ENCODE measurements at regions not wholly inside any gene's neighbourhood (a gene's known extent, or its start where the extent isn't known, plus 50 kb on each side); places are given as distances from the start of the nearest gene placed in this dataset. TPM values are rescaled to one million over a fixed set of nuclear protein-coding genes. Genes with fewer than 3 reads are reported as not detected.

DNA sequence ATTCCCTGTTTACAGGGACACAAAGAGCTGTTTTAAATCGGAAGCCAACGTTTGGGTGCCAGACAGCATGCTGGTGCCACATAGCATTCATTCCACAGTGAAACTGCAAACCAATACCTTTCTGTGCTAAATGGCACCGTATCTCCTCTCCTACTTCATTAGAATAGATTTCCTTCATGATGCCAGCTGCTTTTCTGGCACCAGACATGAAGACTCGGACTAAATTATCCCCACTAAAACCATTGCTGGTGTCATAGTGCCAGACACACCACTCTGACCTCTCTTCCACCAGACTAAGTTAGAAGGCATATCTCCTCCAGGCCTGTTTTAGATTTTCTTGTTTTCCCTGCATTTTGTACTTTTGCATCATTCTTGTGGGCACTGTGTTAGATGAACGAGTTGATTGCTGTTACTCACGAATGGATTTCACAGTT is 155.1 kb downstream of the ETV1 start:
- peaks cover 5% of the 10 kb centered on the region for H3K4me1 ChIP-seq (ENCODE audit: control insufficient read depth, low read depth, low read length)
- H3K56ac ChIP-seq (ENCODE audit: low read length) = peak overlapping the region; percentile 52
- no peaks in the 10 kb centered on the region for H3K36me3 ChIP-seq (ENCODE audit: control insufficient read depth, insufficient read depth, low read length)
- peak overlapping the region; percentile 69 for H2BK5ac ChIP-seq (ENCODE audit: low read length)
- no peak overlapping the region for H3K9ac ChIP-seq (ENCODE audit: low read length)
- no peak overlapping the region for H3K4me3 ChIP-seq (ENCODE audit: low read length)
- H3K23ac ChIP-seq (ENCODE audit: low read length) = no peak overlapping the region
- no CpG with 5 or more reads among the region's 6 CpGs for WGBS (ENCODE audit: extremely low coverage, insufficient coverage, low lambda C conversion rate)
- no peak overlapping the region for H3K4me2 ChIP-seq (ENCODE audit: low read length)
- H2BK15ac ChIP-seq (replicated peaks; ENCODE audit: low read depth) = no peak overlapping the region
- no peak overlapping the region for H2AK5ac ChIP-seq (ENCODE audit: low read length)
- no peak overlapping the region for H2BK120ac ChIP-seq (ENCODE audit: low read depth, low read length)
- DNase-seq = peak; percentile 92
- no peak overlapping the region for H4K8ac ChIP-seq (ENCODE audit: low read depth, low read length)
- no peak overlapping the region for H3K18ac ChIP-seq (ENCODE audit: low read length)
- H3K27ac ChIP-seq (ENCODE audit: low read depth, low read length) = peak overlapping the region; percentile 59
- H4K5ac ChIP-seq (ENCODE audit: low read length) = no peak overlapping the region
- H3K4ac ChIP-seq (ENCODE audit: low read depth, low read length) = no peak overlapping the region
- H3K79me1 ChIP-seq (ENCODE audit: low read length) = no peaks in the 10 kb centered on the region
- H3K79me2 ChIP-seq (ENCODE audit: control insufficient read depth, insufficient read depth, low read length) = no peaks in the 10 kb centered on the region
- H3K27me3 ChIP-seq (ENCODE audit: insufficient read depth, low read length, poor library complexity) = no peaks in the 10 kb centered on the region

DNA sequence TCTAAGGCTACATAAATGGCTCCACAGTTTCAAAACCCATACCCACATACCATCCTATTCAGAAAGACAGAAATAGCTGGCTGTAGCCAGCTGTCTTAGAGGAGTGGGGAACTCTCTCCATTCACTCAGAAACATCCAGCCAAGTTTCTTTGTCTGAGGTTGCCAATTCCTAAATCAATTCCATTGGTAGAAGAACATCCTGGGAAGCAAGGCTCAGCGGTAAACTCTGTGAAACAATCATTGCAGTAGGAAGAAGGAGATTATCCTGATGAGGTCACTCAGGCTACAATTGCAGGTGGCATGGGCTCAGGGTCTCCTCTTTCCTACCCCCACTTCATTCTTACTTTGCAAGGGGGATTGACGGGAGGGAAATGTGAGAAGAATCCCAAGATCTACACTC is 154.0 kb downstream of the ETV1 start:
- no peak overlapping the region for H4K8ac ChIP-seq (ENCODE audit: low read depth, low read length)
- no peak overlapping the region for H3K4me2 ChIP-seq (ENCODE audit: low read length)
- no peak overlapping the region for H3K23ac ChIP-seq (ENCODE audit: low read length)
- H2BK15ac ChIP-seq (replicated peaks; ENCODE audit: low read depth) = no peak overlapping the region
- no peak overlapping the region for H2BK5ac ChIP-seq (ENCODE audit: low read length)
- no CpG with 5 or more reads among the region's 2 CpGs for WGBS (ENCODE audit: extremely low coverage, insufficient coverage, low lambda C conversion rate)
- H3K4me1 ChIP-seq (ENCODE audit: control insufficient read depth, low read depth, low read length) = peaks cover 5% of the 10 kb centered on the region
- H3K27me3 ChIP-seq (ENCODE audit: insufficient read depth, low read length, poor library complexity) = no peaks in the 10 kb centered on the region
- H3K56ac ChIP-seq (ENCODE audit: low read length) = no peak overlapping the region
- no peak overlapping the region for H3K9ac ChIP-seq (ENCODE audit: low read length)
- H3K79me2 ChIP-seq (ENCODE audit: control insufficient read depth, insufficient read depth, low read length) = no peaks in the 10 kb centered on the region
- peak overlapping the region; percentile 30 for H3K27ac ChIP-seq (ENCODE audit: low read depth, low read length)
- no peak overlapping the region for H3K4ac ChIP-seq (ENCODE audit: low read depth, low read length)
- no peak overlapping the region for H3K18ac ChIP-seq (ENCODE audit: low read length)
- H3K36me3 ChIP-seq (ENCODE audit: control insufficient read depth, insufficient read depth, low read length) = no peaks in the 10 kb centered on the region
- no peak overlapping the region for H2BK120ac ChIP-seq (ENCODE audit: low read depth, low read length)
- peak; percentile 70 for DNase-seq
- H2AK5ac ChIP-seq (ENCODE audit: low read length) = no peak overlapping the region
- no peak overlapping the region for H4K5ac ChIP-seq (ENCODE audit: low read length)
- no peaks in the 10 kb centered on the region for H3K79me1 ChIP-seq (ENCODE audit: low read length)
- no peak overlapping the region for H3K4me3 ChIP-seq (ENCODE audit: low read length)

DNA sequence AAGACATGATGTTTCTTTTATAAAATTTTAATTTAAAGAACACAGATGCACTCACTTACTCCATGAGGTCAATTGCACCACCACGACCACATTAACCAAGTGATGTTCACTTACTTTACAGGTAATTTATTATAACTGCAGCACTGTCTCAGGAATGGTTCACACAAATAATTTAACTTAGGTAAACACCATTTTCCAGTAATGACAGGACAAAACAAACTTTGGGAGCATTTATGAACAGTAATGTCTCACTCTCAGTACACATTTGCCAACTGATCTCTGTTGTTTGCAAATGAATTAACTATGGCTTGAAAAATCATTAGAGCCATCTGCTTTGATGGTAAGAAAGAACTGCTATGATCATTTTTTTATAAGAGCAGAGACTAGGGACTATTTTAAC is 150.4 kb downstream of the ETV1 start:
- no peak overlapping the region for H4K8ac ChIP-seq (ENCODE audit: low read depth, low read length)
- no peak overlapping the region for H4K5ac ChIP-seq (ENCODE audit: low read length)
- no peak overlapping the region for H2BK15ac ChIP-seq (replicated peaks; ENCODE audit: low read depth)
- no CpG with 5 or more reads among the region's 1 CpG for WGBS (ENCODE audit: extremely low coverage, insufficient coverage, low lambda C conversion rate)
- H3K27ac ChIP-seq (ENCODE audit: low read depth, low read length) = no peak overlapping the region
- H3K36me3 ChIP-seq (ENCODE audit: control insufficient read depth, insufficient read depth, low read length) = no peaks in the 10 kb centered on the region
- no peak overlapping the region for H3K9ac ChIP-seq (ENCODE audit: low read length)
- no peak overlapping the region for H2BK5ac ChIP-seq (ENCODE audit: low read length)
- H3K4ac ChIP-seq (ENCODE audit: low read depth, low read length) = no peak overlapping the region
- H3K18ac ChIP-seq (ENCODE audit: low read length) = no peak overlapping the region
- no peaks in the 10 kb centered on the region for H3K79me2 ChIP-seq (ENCODE audit: control insufficient read depth, insufficient read depth, low read length)
- no peak overlapping the region for H3K23ac ChIP-seq (ENCODE audit: low read length)
- peaks cover 7% of the 10 kb centered on the region for H3K4me1 ChIP-seq (ENCODE audit: control insufficient read depth, low read depth, low read length)
- no peak for DNase-seq
- H3K56ac ChIP-seq (ENCODE audit: low read length) = no peak overlapping the region
- no peaks in the 10 kb centered on the region for H3K79me1 ChIP-seq (ENCODE audit: low read length)
- no peak overlapping the region for H2AK5ac ChIP-seq (ENCODE audit: low read length)
- H2BK120ac ChIP-seq (ENCODE audit: low read depth, low read length) = no peak overlapping the region
- no peaks in the 10 kb centered on the region for H3K27me3 ChIP-seq (ENCODE audit: insufficient read depth, low read length, poor library complexity)
- H3K4me2 ChIP-seq (ENCODE audit: low read length) = no peak overlapping the region
- H3K4me3 ChIP-seq (ENCODE audit: low read length) = no peak overlapping the region

Small RNA genes lying in the stretch of these regions (small RNA-seq; reads per million reads assigned to genes)
- gene RN7SKP228 (ENCODE audit: insufficient read depth) = not detected

All from mesendoderm (in vitro differentiated cells).